ENCODE measurements at regions not wholly inside any gene's neighbourhood (a gene's known extent, or its start where the extent isn't known, plus 50 kb on each side); places are given as distances from the start of the nearest gene placed in this dataset.

DNA sequence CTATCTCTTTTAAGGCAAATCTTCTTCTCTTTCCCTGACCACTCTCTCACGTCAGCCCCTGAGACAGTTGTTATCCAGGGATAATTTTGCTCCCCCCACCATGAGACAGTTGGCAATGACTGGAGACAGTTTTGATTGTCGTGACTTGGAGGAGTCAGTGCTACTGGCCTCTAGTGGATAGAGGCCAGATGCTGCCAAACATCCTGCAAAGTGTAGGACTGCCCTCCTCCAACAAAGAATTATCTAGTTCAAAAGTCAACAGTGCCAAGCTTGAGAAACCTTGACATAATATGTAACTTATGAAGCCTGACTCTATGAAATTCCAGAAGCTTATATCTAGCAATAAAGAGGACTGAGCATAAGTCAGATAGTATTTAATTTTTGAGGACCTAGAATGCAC is 502.1 kb upstream of the IGFBP7 start:
- Mint-ChIP-seq H3K27me3 (no peaks in the 10 kb centered on the region), H3K9me3 (peaks cover 7% of the 10 kb centered on the region), H3K36me3 (ENCODE audit: low read depth) (no peaks in the 10 kb centered on the region), H3K4me1 (no peaks in the 10 kb centered on the region), H3K27ac (no peak overlapping the region), H3K4me3 (no peak overlapping the region)
- ATAC-seq (replicated peaks) = no peak

- Mint-ChIP-seq H3K27me3 (no peaks in the 10 kb centered on the region), H3K9me3 (peaks cover 8% of the 10 kb centered on the region), H3K4me3 (no peak overlapping the region), H3K36me3 (ENCODE audit: low read depth) (no peaks in the 10 kb centered on the region), H3K4me1 (no peaks in the 10 kb centered on the region), H3K27ac (no peak overlapping the region)
- no peak for ATAC-seq (replicated peaks)
Observed at GRCh38 chr4:57607566-57608180, 497.5 kb upstream of the IGFBP7 start.

GRCh38 chr4:57605376-57605775 is 495.2 kb upstream of the IGFBP7 start:
- ATAC-seq (replicated peaks) = no peak
- H3K4me1 Mint-ChIP-seq = no peaks in the 10 kb centered on the region
- no peak overlapping the region for H3K4me3 Mint-ChIP-seq
- no peaks in the 10 kb centered on the region for H3K36me3 Mint-ChIP-seq (ENCODE audit: low read depth)
- no peak overlapping the region for H3K27ac Mint-ChIP-seq
- H3K9me3 Mint-ChIP-seq = peaks cover 7% of the 10 kb centered on the region
- H3K27me3 Mint-ChIP-seq = no peaks in the 10 kb centered on the region

GRCh38 chr4:57602141-57602540 is 492.0 kb upstream of the IGFBP7 start:
- H3K9me3 Mint-ChIP-seq = peaks cover 13% of the 10 kb centered on the region
- H3K4me3 Mint-ChIP-seq = no peak overlapping the region
- no peaks in the 10 kb centered on the region for H3K27me3 Mint-ChIP-seq
- no peaks in the 10 kb centered on the region for H3K4me1 Mint-ChIP-seq
- no peaks in the 10 kb centered on the region for H3K36me3 Mint-ChIP-seq (ENCODE audit: low read depth)
- no peak overlapping the region for H3K27ac Mint-ChIP-seq
- no peak for ATAC-seq (replicated peaks)

GRCh38 chr4:57591073-57591472 is 480.9 kb upstream of the IGFBP7 start:
- Mint-ChIP-seq H3K9me3 (peaks cover 19% of the 10 kb centered on the region), H3K27me3 (no peaks in the 10 kb centered on the region), H3K4me1 (no peaks in the 10 kb centered on the region), H3K36me3 (ENCODE audit: low read depth) (no peaks in the 10 kb centered on the region), H3K4me3 (no peak overlapping the region), H3K27ac (no peak overlapping the region)
- no peak for ATAC-seq (replicated peaks)

DNA sequence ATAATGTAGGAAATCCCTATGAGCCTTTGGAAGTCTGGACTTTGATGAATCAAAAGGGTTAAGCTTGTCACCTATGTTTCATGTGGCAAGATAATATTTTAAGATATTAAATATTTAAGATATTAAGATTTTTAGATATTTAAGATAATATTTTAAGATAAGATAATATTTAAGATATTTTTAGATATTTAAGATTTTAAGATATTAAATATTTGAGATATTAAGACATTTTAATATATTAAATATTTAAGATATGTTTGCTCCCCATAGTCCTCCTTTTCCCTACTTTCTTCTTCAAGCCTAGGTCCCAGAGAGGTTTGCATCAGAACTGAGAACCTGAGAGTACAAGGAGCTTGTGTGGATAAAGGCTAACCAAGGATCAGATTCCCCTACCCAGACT is 478.4 kb upstream of the IGFBP7 start:
- ATAC-seq (replicated peaks) = no peak
- H3K27me3 Mint-ChIP-seq = no peaks in the 10 kb centered on the region
- H3K4me3 Mint-ChIP-seq = no peak overlapping the region

DNA sequence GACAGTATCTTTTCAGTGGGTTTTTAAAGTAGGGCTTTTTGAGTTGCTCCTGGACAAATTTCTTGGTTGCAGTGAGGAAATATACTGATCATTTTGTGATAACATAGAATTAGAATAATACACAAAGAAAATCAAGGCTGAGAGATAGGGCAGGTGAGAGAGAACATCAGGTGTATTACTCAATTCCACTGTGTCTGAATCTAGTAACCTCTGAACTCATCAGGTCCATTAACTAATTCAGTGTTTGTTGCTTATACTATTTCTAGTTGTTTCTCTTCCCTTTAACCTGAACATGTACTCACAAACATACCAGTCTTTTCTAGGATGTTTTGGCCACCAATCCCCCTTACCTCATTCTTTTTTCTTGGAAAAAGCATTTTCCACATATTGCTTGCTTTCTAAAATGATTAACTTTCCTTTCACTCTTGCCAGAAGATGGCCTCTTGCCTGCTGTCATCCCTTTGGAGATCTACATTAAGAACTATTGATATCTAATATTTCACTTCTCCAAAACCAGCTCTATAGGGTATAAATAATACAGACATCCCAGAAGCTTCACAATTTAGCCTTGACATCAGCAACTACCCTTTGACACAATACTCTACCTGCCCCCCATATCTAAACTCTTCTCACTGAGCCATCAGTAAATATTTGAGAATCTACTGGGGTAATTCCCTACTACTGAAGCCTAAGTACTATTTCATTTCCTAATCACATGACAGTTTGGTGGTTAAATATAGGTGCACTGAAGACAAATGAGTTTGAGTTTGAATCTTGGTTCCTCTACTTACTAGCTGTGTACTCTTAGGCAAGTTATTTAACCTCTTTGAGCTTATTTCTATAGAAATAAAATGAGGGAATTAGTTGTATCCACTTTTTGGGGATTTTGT is 470.8 kb upstream of the IGFBP7 start:
- H3K27ac Mint-ChIP-seq = no peak overlapping the region
- no peaks in the 10 kb centered on the region for H3K4me1 Mint-ChIP-seq
- H3K27me3 Mint-ChIP-seq = no peaks in the 10 kb centered on the region
- ATAC-seq (replicated peaks) = no peak
- peaks cover 17% of the 10 kb centered on the region for H3K9me3 Mint-ChIP-seq
- H3K36me3 Mint-ChIP-seq (ENCODE audit: low read depth) = no peaks in the 10 kb centered on the region
- H3K4me3 Mint-ChIP-seq = no peak overlapping the region

More for the DNA sequence above, 478.4 kb upstream of the IGFBP7 start:
- H3K36me3 Mint-ChIP-seq (ENCODE audit: low read depth) = no peaks in the 10 kb centered on the region
- no peaks in the 10 kb centered on the region for H3K4me1 Mint-ChIP-seq
- no peak overlapping the region for H3K27ac Mint-ChIP-seq
- peaks cover 27% of the 10 kb centered on the region for H3K9me3 Mint-ChIP-seq

GRCh38 chr4:57575426-57575825 is 465.2 kb upstream of the IGFBP7 start:
- H3K36me3 Mint-ChIP-seq (ENCODE audit: low read depth) = no peaks in the 10 kb centered on the region
- H3K4me1 Mint-ChIP-seq = no peaks in the 10 kb centered on the region
- H3K9me3 Mint-ChIP-seq = peaks cover 10% of the 10 kb centered on the region
- H3K27me3 Mint-ChIP-seq = no peaks in the 10 kb centered on the region
- ATAC-seq (replicated peaks) = no peak
- H3K4me3 Mint-ChIP-seq = no peak overlapping the region
- H3K27ac Mint-ChIP-seq = no peak overlapping the region

GRCh38 chr4:57554556-57555092 is 444.4 kb upstream of the IGFBP7 start:
- Mint-ChIP-seq H3K9me3 (no peaks in the 10 kb centered on the region), H3K4me1 (no peaks in the 10 kb centered on the region), H3K36me3 (ENCODE audit: low read depth) (no peaks in the 10 kb centered on the region), H3K4me3 (no peak overlapping the region), H3K27me3 (no peaks in the 10 kb centered on the region), H3K27ac (no peak overlapping the region)
- ATAC-seq (replicated peaks) = no peak

DNA sequence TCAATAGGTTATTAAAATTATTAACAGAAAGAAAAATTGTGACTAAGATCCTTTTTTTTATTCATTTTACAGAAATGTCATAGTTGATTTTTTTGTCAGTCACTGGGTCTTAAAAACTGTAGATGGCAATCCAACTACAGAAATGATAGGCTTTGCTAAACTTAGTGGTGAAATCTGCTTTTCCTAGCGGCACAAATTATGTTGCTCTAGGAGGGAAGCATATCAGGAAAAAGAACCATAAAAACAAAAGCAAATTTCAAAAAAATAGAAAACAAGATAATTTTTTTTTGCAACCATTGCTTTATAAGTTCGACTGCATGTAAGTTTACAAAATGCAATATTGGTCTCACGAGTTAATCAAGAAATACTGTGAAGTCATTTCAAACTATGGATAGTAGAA is 443.5 kb upstream of the IGFBP7 start:
- H3K4me1 Mint-ChIP-seq = no peaks in the 10 kb centered on the region
- H3K27ac Mint-ChIP-seq = no peak overlapping the region
- no peak overlapping the region for H3K4me3 Mint-ChIP-seq
- no peaks in the 10 kb centered on the region for H3K9me3 Mint-ChIP-seq
- ATAC-seq (replicated peaks) = no peak
- no peaks in the 10 kb centered on the region for H3K27me3 Mint-ChIP-seq
- no peaks in the 10 kb centered on the region for H3K36me3 Mint-ChIP-seq (ENCODE audit: low read depth)

DNA sequence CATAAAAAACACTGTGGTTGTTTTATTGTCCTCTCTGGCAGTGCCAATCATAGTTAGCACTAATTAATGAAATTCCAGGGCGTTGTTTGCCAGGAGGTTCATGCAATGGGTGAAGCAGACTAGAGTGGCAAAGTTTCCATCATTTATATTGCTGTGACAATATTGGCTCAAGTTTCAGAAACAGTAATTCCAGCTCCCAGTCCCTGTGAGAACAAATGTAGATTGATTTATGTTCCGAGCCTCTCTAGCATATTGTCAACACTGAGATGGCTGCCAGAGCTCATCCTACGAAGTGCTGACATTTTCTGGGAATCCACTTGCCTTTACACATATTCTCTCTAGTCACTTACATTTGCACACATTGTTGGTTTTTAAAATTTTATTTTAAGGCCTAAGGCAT is 440.0 kb upstream of the IGFBP7 start:
- no peaks in the 10 kb centered on the region for H3K36me3 Mint-ChIP-seq (ENCODE audit: low read depth)
- H3K4me3 Mint-ChIP-seq = no peak overlapping the region
- ATAC-seq (replicated peaks) = no peak
- no peaks in the 10 kb centered on the region for H3K4me1 Mint-ChIP-seq
- H3K27ac Mint-ChIP-seq = no peak overlapping the region
- H3K9me3 Mint-ChIP-seq = no peaks in the 10 kb centered on the region
- no peaks in the 10 kb centered on the region for H3K27me3 Mint-ChIP-seq

DNA sequence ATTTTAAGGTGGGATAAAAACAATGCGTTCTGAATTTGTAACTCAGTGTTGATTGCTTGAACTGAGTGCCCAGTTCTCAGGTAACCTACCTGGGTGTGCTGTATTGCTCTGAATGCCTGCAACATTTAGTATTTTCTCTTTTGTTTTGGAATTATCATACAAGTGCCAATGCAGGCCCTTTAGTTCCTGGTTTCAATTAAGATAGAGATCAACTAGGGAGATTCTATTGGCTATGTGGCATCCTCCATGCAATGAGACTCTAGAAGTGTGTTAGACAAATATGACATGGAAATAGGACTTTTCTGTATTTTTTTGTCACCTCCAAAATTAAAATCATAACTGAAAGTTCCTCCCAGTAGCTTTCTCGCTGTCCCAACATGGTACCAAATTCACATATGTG is 438.7 kb upstream of the IGFBP7 start:
- H3K36me3 Mint-ChIP-seq (ENCODE audit: low read depth) = no peaks in the 10 kb centered on the region
- no peak for ATAC-seq (replicated peaks)
- no peaks in the 10 kb centered on the region for H3K9me3 Mint-ChIP-seq
- H3K4me1 Mint-ChIP-seq = no peaks in the 10 kb centered on the region
- H3K4me3 Mint-ChIP-seq = no peak overlapping the region
- no peak overlapping the region for H3K27ac Mint-ChIP-seq
- H3K27me3 Mint-ChIP-seq = no peaks in the 10 kb centered on the region

DNA sequence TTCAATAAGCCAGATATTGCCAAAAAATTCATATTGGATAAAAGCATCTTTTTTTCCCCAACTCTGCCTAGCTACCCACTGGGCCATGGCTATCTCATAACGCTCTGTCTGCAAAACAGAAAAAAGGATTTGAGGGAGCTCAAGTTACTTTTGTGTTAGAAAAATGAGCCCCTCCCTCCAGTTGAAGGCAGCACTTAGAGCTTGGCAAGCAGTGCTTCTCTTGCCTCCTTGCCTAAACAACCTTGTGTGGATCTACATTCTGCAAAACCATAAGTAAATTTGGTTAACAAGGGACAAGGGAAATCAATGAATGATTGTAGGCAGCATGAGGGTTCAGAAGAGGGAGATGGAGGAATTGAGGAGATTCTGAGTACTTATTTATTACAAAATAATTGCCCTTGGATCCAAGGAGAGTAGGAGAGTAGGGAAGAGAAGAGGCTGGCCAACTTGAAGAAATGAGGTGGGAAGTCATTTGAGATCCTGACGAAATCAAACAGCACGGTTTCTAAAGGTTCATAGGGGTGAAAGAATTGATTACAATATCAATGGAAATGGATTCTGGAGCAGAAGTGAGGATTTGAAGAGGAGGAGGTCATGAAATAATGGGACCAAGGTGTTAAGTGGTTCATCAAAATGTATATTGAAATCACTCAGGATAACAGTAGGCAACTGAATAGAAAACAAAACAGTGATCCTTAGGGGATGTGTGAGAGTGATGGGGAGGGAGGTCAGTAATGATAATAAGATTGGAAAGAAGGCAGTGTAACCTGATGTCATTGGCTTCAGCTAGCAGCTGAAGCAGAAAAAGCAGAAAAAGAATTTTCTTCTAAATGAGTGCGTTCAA is 434.8 kb upstream of the IGFBP7 start:
- H3K36me3 Mint-ChIP-seq (ENCODE audit: low read depth) = no peaks in the 10 kb centered on the region
- no peak overlapping the region for H3K27ac Mint-ChIP-seq
- no peaks in the 10 kb centered on the region for H3K4me1 Mint-ChIP-seq
- H3K9me3 Mint-ChIP-seq = no peaks in the 10 kb centered on the region
- H3K4me3 Mint-ChIP-seq = no peak overlapping the region
- no peaks in the 10 kb centered on the region for H3K27me3 Mint-ChIP-seq
- no peak for ATAC-seq (replicated peaks)

DNA sequence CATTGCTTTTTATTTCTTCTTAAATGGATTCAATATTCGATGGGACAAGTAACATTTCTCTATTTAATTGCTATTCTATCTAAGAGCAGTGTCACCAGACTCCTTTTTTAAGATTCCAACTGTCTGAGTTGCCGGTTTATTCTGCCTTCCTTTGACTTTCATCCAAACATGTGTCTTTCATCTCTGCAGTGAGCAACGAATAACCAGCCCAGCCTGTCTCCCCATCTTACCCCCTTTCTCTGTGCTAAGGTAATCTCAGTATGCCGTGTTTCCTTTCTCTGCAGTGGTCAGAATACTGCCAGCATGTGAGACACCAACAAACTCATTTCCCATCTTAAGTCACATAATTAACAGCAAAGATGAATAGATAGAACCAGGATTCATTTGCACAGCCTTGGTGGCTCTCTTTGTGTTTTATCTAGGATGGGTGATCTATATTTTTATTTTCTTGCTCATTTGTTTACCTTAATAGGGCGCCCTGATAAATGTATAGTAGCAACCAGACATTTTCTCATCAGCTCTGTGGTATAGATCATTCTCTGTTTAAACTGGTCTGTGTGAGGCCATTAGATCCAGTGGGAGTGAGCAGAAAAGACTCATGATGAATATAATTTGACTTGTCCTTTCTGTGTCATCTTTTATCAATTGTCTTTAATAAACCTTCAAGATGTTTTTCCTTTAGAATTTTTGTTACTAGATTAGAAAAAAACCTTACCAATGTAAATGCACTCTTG is 394.8 kb upstream of the IGFBP7 start:
- Mint-ChIP-seq H3K27me3 (no peaks in the 10 kb centered on the region), H3K27ac (no peak overlapping the region), H3K36me3 (ENCODE audit: low read depth) (no peaks in the 10 kb centered on the region), H3K4me1 (no peaks in the 10 kb centered on the region), H3K4me3 (no peak overlapping the region), H3K9me3 (peaks cover 4% of the 10 kb centered on the region)
- no peak for ATAC-seq (replicated peaks)

All from activated T-helper 17 cell treated with anti-CD3 and anti-CD28 coated beads, Interleukin-2, amount 50 U/mL, for 72 hours (primary cell).